GM10266 (cell line): ENCODE measurements at regions not wholly inside any gene's neighbourhood (a gene's known extent, or its start where the extent isn't known, plus 50 kb on each side); places are given as distances from the start of the nearest gene placed in this dataset.

Experiments used
- DNase-seq: peaks from one replicate; pipeline ENCODE4 v3.0.0; 2012; ENCODE audit errors: extremely low spot score
- CTCF ChIP-seq: IDR thresholded peaks from 2 replicates; pipeline ENCODE4 v1.5.1; 2012; ENCODE audit warnings: mild to moderate bottlenecking, low read depth; ENCODE audit not compliant: control insufficient read depth, insufficient read depth; ENCODE audit errors: missing control alignments

GRCh38 chr18:28519997-28520396, 343.1 kb upstream of the CDH2 start:
- no peak for TF ChIP-seq CTCF
- no peak for DNase-seq

DNA sequence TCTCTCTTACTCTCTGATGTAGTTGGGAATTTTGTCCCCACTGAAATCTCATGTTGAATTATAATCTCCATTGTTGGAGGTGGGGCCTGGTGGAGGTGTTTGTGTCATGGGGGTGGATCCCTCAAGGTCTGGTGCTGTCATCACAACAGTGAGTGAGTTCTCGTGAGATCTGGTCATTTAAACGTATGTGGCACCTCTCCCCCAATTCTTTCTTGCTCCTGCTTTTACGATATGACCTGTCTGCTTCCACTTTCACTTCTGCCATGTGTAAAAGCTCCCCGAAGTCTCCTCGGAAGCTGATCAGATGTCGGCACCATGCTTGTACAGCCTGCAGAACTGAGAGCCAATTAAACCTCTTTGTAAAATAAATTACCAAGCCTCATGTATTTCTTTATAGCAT, 337.8 kb upstream of the CDH2 start:
- no peak for TF ChIP-seq CTCF
- no peak for DNase-seq

DNA sequence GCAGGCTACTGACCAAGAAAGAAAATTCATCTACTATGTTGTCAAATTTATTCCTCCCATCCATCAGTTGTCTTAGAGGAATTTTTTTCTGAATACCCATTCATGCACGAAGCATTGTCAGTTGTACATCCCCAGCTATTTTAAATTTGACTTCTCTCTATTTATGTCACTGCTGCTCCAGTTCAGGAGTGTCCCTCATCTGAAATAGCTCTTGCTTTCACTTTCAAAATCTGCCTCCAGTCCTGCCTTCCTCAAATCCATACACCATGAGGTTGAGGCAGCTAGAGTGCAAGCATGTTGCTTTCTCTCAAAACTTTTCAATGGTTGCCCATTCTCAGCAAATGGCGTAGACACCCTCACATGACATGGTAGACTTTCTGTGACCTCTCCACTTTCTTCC, 335.4 kb upstream of the CDH2 start:
- no peak for TF ChIP-seq CTCF
- peak; percentile 3 for DNase-seq

DNA sequence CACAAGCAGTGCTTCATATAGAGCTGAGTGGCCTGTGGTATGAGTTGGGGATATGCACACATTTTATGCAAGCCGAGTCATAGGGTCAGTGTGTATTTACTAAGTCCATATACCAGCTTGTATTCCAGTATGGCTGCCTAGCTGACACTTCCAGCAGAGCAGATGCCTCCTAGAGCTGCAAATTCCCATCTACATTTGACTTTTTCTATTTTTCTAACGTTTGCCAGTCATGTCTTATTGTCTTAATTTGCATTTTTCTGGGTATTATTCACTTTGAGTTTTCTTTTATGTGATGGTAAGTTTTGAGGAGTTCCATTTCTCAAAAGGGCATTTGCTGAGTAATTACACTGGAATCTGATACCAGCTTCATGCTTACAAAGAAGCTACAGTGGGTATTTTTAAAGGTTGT, 334.5 kb upstream of the CDH2 start:
- no peak for DNase-seq
- no peak for TF ChIP-seq CTCF

GRCh38 chr18:28510210-28510609, 333.3 kb upstream of the CDH2 start:
- DNase-seq, result no peak
- no peak for TF ChIP-seq CTCF

DNA sequence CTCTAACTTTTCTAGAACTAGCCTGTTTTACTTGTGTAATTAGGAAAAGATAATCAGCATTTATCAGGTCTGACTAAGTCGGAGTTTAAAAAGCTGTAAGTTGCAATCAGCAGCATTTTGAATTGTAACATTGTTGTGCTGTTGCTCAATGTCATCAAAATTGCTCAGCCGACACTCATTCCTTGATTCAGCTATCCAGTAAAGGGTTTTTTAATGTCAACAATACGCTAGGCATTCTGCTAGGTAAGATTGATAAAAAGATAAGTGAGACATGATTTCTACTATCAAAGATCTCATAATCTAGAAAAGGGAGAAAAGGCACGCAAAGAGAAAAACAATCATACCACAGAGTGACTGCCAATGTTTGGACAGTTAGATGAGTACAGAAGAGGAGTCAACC, 327.1 kb upstream of the CDH2 start:
- no peak for DNase-seq
- TF ChIP-seq CTCF, result no peak

GRCh38 chr18:28494151-28494550, 317.2 kb upstream of the CDH2 start:
- DNase-seq, result no peak
- TF ChIP-seq CTCF, result no peak
